ENCODE measurements at regions not wholly inside any gene's neighbourhood (a gene's known extent, or its start where the extent isn't known, plus 50 kb on each side); places are given as distances from the start of the nearest gene placed in this dataset.

GRCh38 chr16:9484426-9484825 is 393.0 kb downstream of the HAPSTR1 start:
- no peak for DNase-seq

GRCh38 chr16:9484881-9485280 is 393.4 kb downstream of the HAPSTR1 start:
- DNase-seq, result no peak

- DNase-seq, result no peak
These were observed 398.5 kb downstream of the HAPSTR1 start for GRCh38 chr16:9489835-9490467.

GRCh38 chr16:9495824-9496223 is 404.4 kb downstream of the HAPSTR1 start:
- DNase-seq, result no peak

- no peak for DNase-seq
These were observed 406.3 kb downstream of the HAPSTR1 start for GRCh38 chr16:9497750-9498149.

- no peak for DNase-seq
These were observed 408.6 kb downstream of the HAPSTR1 start for GRCh38 chr16:9499941-9500593.

GRCh38 chr16:9500872-9501271 is 409.4 kb downstream of the HAPSTR1 start:
- DNase-seq, result no peak

GRCh38 chr16:9503251-9503984 is 412.0 kb downstream of the HAPSTR1 start:
- DNase-seq, result no peak

- DNase-seq, result no peak
These were observed 417.0 kb downstream of the HAPSTR1 start for GRCh38 chr16:9508328-9508936.

- DNase-seq, result no peak
These were observed 418.2 kb downstream of the HAPSTR1 start for GRCh38 chr16:9509663-9510062.

GRCh38 chr16:9511389-9511788 is 419.9 kb downstream of the HAPSTR1 start:
- no peak for DNase-seq

- no peak for DNase-seq
These were observed 425.0 kb downstream of the HAPSTR1 start for GRCh38 chr16:9516444-9516843.

GRCh38 chr16:9518051-9518450 is 426.6 kb downstream of the HAPSTR1 start:
- no peak for DNase-seq

GRCh38 chr16:9518581-9518980 is 427.1 kb downstream of the HAPSTR1 start:
- no peak for DNase-seq

- DNase-seq, result no peak
These were observed 430.4 kb downstream of the HAPSTR1 start for GRCh38 chr16:9521749-9522370.

GRCh38 chr16:9522614-9523013 is 431.2 kb downstream of the HAPSTR1 start:
- DNase-seq, result no peak

- DNase-seq, result no peak
These were observed 432.6 kb downstream of the HAPSTR1 start for GRCh38 chr16:9523994-9524393.

GRCh38 chr16:9525037-9525436 is 433.6 kb downstream of the HAPSTR1 start:
- DNase-seq, result no peak

GRCh38 chr16:9526791-9527190 is 435.3 kb downstream of the HAPSTR1 start:
- no peak for DNase-seq

GRCh38 chr16:9527976-9528375 is 436.5 kb downstream of the HAPSTR1 start:
- DNase-seq, result no peak

- no peak for DNase-seq
These were observed 437.2 kb downstream of the HAPSTR1 start for GRCh38 chr16:9528511-9529079.

- no peak for DNase-seq
These were observed 441.6 kb downstream of the HAPSTR1 start for GRCh38 chr16:9533042-9533441.

- no peak for DNase-seq
These were observed 443.3 kb downstream of the HAPSTR1 start for GRCh38 chr16:9534759-9535158.
